ENCODE measurements at regions not wholly inside any gene's neighbourhood (a gene's known extent, or its start where the extent isn't known, plus 50 kb on each side); places are given as distances from the start of the nearest gene placed in this dataset.
"Not testable (repeated sequence)": the region's sequence is repeated elsewhere in the genome, so short reads cannot be mapped to it uniquely, and the experiment has no call there.

GRCh38 chr7:36064676-36065075 is 88.4 kb upstream of the EEPD1 start:
- no peak overlapping the region for H3K4me3 ChIP-seq (ENCODE audit: low read depth, low read length)
- ChIA-PET POLR2A (no interaction called here), CTCF (interaction anchor here (1.1 to 1.9 kb wide), 2 partner anchors 64 to 219 kb away, joined by 3 to 5 read pairs; no protein-coding TSS in a partner anchor)
- DNase-seq (ENCODE audit: low read depth): no peak
- H3K27me3 ChIP-seq (ENCODE audit: control insufficient read depth, insufficient read depth, low read length): peaks cover 1% of the 10 kb centered on the region; the same call in 1 of the 2 replicates
- TF ChIP-seq, protein P1, sequence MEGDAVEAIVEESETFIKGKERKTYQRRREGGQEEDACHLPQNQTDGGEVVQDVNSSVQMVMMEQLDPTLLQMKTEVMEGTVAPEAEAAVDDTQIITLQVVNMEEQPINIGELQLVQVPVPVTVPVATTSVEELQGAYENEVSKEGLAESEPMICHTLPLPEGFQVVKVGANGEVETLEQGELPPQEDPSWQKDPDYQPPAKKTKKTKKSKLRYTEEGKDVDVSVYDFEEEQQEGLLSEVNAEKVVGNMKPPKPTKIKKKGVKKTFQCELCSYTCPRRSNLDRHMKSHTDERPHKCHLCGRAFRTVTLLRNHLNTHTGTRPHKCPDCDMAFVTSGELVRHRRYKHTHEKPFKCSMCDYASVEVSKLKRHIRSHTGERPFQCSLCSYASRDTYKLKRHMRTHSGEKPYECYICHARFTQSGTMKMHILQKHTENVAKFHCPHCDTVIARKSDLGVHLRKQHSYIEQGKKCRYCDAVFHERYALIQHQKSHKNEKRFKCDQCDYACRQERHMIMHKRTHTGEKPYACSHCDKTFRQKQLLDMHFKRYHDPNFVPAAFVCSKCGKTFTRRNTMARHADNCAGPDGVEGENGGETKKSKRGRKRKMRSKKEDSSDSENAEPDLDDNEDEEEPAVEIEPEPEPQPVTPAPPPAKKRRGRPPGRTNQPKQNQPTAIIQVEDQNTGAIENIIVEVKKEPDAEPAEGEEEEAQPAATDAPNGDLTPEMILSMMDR (IDR thresholded peaks at IDR 0.05; ENCODE audit: insufficient read depth, low read depth, low read length): no peak
- no peaks in the 10 kb centered on the region for H3K36me3 ChIP-seq (ENCODE audit: control insufficient read depth, insufficient read depth, low read length)

DNA sequence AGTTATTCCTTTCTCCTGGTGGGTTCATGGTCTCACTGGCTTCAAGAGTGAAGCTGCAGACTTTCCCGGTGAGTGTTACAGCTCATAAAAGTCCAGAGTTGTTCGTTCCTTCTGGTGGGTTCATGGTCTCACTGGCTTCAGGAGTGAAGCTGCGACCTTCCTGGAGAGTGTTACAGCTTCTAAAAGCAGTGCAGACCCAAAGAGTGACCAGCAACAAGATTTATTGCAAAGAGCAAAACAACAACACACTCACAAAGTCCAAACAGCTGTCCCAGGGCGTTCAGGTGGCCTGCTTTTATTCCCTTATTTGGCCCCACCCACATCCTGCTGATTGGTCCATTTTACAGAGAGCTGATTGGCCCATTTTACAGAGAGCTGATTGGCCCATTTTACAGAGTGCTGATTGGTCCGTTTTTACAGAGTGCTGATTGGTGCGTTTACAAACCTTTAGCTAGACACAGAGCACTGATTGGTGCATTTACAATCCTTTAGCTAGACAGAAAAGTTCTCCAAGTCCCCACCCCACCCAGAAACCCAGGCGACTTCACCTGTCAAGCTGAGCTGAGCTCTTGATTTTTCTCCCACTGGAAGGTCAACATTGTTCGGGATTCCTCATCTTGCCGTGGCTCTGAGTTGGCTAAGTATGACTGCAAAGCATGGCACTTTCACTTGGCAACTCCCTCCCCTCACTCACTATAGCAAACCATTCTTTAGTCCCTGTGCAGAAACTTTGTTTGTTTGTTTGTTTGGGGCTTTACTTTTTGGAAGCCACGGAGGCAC is 87.3 kb upstream of the EEPD1 start:
- H3K4me3 ChIP-seq (ENCODE audit: low read depth, low read length); H3K27me3 ChIP-seq (ENCODE audit: control insufficient read depth, insufficient read depth, low read length); H3K36me3 ChIP-seq (ENCODE audit: control insufficient read depth, insufficient read depth, low read length); DNase-seq (ENCODE audit: low read depth); POLR2A ChIA-PET: not testable (repeated sequence)
- CTCF ChIA-PET: interaction anchor here (0.6 to 1.1 kb wide), 3 partner anchors 21 to 218 kb away, joined by 3 to 4 read pairs (median 3); no protein-coding TSS in a partner anchor

GRCh38 chr7:36066343-36066664 is 86.8 kb upstream of the EEPD1 start:
- Histone ChIP-seq H3K4me3 (ENCODE audit: low read depth, low read length) (no peak overlapping the region), H3K27me3 (ENCODE audit: control insufficient read depth, insufficient read depth, low read length) (peaks cover 3% of the 10 kb centered on the region), H3K36me3 (ENCODE audit: control insufficient read depth, insufficient read depth, low read length) (no peaks in the 10 kb centered on the region)
- CTCF ChIA-PET: interaction anchor here (0.9 kb wide), 1 partner anchor 22 kb away, joined by 4 read pairs; no protein-coding TSS in a partner anchor
- POLR2A ChIA-PET: no interaction called here
- no peak for DNase-seq (ENCODE audit: low read depth)
- TF ChIP-seq, protein P1 (IDR thresholded peaks at IDR 0.05; ENCODE audit: insufficient read depth, low read depth, low read length): no peak

DNA sequence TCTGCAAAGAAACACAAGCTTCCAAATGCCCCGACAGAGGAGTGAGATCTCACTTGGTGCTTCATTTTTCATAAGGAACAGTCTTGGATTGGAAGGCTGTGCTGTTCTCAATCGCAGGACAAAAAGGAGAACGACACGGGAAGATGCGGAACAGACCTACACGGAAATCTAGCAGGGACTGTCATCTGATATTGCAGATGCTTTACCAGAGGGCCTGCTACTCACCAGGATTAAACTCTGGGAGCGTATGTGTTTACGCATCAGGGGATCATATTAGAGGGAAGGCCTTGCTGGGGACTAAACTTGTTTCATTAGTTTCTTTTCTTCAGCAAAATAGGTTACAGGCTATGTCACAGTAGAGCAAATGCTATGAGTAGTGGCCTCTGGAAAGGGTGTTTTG is 82.8 kb upstream of the EEPD1 start:
- Histone ChIP-seq H3K36me3 (ENCODE audit: control insufficient read depth, insufficient read depth, low read length) (no peaks in the 10 kb centered on the region), H3K27me3 (ENCODE audit: control insufficient read depth, insufficient read depth, low read length) (peaks cover 14% of the 10 kb centered on the region), H3K4me3 (ENCODE audit: low read depth, low read length) (no peak overlapping the region)
- ChIA-PET POLR2A (no interaction called here), CTCF (interaction anchor here (1.7 kb wide), 1 partner anchor 13 kb away, joined by 6 read pairs; no protein-coding TSS in a partner anchor)
- DNase-seq (ENCODE audit: low read depth): no peak
- TF ChIP-seq, protein P1 (IDR thresholded peaks at IDR 0.05; ENCODE audit: insufficient read depth, low read depth, low read length): no peak

GRCh38 chr7:36071605-36072004 is 81.4 kb upstream of the EEPD1 start:
- POLR2A ChIA-PET: no interaction called here
- no peak overlapping the region for H3K4me3 ChIP-seq (ENCODE audit: low read depth, low read length)
- H3K27me3 ChIP-seq (ENCODE audit: control insufficient read depth, insufficient read depth, low read length): peaks cover 14% of the 10 kb centered on the region
- CTCF ChIA-PET: interaction anchor here (1.2 to 1.5 kb wide), 2 partner anchors 10 to 87 kb away, joined by 3 to 4 read pairs; no protein-coding TSS in a partner anchor
- TF ChIP-seq, protein P1 (IDR thresholded peaks at IDR 0.05; ENCODE audit: insufficient read depth, low read depth, low read length): no peak
- H3K36me3 ChIP-seq (ENCODE audit: control insufficient read depth, insufficient read depth, low read length): no peaks in the 10 kb centered on the region
- no peak for DNase-seq (ENCODE audit: low read depth)

Data from BJ (cell line).